Activated CD4-positive, alpha-beta T cell treated with anti-CD3 and anti-CD28 coated beads, Interleukin-2, amount 50 U/mL, for 48 hours (primary cell): ENCODE measurements at regions not wholly inside any gene's neighbourhood (a gene's known extent, or its start where the extent isn't known, plus 50 kb on each side); places are given as distances from the start of the nearest gene placed in this dataset.
A peak's percentile ranks its signal among the peaks of the same experiment; 100 is the strongest.

ENCODE experiments used
- DNase-seq, 2 experiments: peaks; one replicate each; pipeline ENCODE4 v3.0.0-alpha.2; 2020

DNA sequence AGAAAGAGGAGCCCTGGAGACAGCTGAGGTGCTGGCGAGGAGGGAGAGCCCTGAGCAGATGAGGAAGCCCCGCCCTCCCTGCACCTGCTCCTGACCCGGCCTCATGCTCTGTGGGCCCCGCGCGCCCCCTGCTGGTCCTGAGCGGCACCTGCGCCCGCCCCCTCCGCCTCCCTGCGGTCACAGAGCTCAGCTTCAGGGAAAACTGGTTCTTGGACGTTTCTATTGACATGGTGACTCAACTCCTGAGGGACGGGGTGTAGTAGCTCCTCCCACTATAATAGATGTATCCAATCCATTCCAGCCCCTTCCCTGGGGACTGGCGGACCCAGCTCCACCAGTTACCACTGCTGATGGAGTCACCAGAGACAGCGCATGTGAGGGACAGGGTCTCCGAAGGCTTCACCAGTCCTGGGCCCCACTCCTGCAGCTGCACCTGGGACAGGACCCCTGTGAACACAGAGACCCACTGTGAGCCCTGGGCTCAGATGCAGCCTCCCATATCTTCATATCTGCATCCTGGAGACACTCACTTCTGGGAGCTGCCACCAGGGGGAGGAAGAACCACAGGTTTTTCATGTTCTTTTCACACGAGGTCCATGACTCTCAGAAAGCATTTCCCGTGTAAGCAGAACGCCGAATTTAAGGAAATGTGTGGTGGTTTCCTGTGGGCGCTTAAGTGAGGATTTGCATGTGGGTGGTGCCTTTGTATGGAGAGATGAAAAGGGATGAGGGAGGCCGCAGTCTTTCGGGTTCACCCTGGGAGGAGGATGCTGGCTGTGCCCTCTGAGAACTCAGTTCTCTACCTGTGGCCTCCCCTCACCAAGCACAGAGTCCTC is 1346.4 kb downstream of the TMEM121 start:
- peak; percentile 91 to 93 for DNase-seq

DNA sequence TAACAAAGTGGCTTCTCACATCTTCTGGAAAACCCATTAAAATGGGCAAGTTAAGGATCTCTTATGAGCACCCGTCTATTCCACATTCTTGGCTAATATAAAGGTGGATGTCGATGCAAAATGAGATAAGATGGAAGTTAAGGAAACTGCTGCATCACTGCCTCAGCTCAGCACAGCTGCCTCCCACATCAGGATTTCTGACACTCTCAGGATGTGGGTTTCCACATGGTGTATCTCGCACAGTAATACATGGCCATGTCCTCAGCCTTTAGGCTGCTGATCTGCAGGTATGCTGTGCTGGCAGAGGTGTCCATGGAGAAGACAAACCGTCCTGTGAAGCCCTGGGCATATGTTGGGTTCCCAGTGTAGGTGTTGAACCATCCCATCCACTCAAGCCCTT is 1348.0 kb downstream of the TMEM121 start:
- DNase-seq = no peak

DNA sequence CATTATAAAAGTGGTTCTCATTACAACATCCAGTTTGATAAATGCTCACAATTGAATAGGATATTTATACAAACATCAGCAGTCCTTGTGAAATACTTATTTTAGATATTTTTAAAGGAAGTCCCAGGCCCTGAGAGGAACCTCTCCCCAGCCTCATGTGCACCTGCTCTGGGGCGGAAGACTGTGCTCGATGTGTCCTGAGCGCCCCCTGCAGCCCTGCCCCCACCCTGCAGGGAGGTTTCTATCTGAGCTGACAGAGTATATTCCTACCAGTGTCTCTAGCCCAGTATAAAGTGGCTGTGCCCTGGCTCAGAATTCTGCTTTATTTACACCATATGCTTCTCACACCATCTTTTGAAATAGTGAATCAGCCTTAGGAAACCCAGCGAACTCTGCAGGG is 1349.1 kb downstream of the TMEM121 start:
- peak; percentile 41 to 53 for DNase-seq

DNA sequence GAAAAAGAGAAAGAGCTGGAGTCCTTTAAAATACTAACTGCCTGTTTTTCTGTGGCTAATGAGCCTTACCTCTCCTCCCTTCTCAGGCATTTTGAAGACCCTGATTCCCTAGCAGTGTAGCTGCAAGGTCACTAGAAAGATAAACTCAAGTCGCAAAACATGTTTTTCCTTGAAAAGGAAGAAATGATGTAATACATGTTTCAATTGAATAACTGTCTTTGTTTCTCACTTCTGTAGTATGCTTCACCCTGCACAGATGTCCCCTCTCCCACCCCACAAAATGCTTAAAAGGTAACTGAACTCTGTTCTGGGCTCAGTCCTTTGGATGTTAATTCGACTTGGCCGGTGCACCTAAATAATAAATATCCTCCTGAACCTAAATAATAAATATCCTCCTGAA is 1350.3 kb downstream of the TMEM121 start:
- DNase-seq = no peak

DNA sequence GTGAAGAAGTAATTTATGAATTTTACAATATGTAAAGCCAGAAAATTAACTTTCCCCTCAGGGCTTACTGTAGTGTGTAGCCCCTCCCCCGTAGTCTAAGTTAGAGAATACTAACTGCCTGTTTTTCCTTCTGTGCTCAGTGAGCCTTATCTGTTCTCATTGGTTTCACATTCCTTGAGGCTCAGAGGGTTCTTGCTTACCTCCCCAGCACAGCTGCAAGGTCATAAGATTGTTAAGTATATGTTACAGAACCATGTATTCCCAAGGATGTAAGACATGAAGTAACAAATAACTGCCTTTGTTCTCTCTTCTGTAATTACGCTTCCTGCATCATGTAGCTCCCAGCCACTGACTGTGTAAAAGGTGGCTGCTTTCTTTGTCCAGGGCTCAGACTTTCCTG is 1351.1 kb downstream of the TMEM121 start:
- DNase-seq = no peak

DNA sequence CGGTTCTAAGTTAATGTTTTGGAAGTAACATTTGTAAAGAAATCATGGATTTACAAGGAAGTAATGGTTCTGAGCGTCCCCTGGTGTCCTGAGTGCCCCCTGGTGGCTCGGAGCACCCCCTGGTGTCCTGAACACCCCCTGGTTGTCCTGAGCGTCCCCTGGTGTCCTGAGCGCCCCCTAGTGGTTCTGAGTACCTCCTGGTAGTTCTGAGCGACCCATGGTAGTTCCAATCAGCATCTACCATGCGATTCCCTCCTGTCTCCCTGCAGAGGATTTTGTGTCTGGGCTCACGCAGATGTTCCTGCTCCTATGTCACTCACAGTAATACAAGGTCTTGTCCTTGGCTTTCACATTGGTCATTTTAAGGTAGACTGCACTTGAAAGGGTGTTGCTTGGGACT is 1352.9 kb downstream of the TMEM121 start:
- DNase-seq = peak; percentile 69 to 79

DNA sequence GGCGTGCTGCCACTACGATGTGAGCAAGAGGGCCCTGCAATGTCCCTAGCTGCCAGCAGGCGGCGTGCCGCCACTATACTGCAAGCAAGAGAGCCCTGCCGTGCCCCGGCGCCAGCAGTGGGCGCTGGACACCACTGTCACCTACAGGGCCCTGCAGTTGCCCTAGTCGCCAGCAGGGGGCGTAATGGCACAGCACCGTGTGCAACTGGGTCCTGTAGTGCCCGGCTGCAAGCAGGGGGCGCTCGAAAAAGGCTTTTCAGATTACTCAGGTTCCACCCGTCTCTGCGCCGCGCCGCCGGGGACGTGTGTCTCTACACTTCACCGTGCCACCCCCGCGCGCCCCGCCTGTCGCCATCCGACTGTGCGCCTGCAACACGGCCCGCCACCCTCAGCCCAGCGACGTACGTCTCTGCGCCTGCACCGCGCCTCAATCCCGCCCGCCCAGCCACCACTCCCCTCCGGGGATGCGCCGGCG is 1356.9 kb downstream of the TMEM121 start:
- peak; percentile 55 to 71 for DNase-seq
